H1 (cell line): ENCODE measurements at regions not wholly inside any gene's neighbourhood (a gene's known extent, or its start where the extent isn't known, plus 50 kb on each side); places are given as distances from the start of the nearest gene placed in this dataset.

Source experiments
- CTBP2 ChIP-seq: IDR thresholded peaks from 2 replicates; pipeline ENCODE4 v1.7.0; 2011; ENCODE audit warnings: borderline replicate concordance, mild to moderate bottlenecking, moderate library complexity, mixed read lengths, low read length; ENCODE audit not compliant: insufficient read depth, insufficient read length
- POLR2A ChIP-seq, 2 experiments: IDR thresholded peaks; 1 replicate in 1 of 2; 2 replicates in 1 of 2; pipeline ENCODE4 v1.6.1; 2011; ENCODE audit warnings: low read depth in 2 of 2, low read length in 2 of 2, mild to moderate bottlenecking in 2 of 2; ENCODE audit errors: control extremely low read depth in 1 of 2
- RAD21 ChIP-seq, 2 experiments: IDR thresholded peaks in 1 of 2; conservative IDR thresholded peaks in 1 of 2; 2 replicates each; pipeline ENCODE4 v1.6.1; 2011; ENCODE audit warnings: low read depth in 2 of 2, low read length in 2 of 2, improper control_type of control experiment in 1 of 2, inconsistent platforms in 1 of 2, mild to moderate bottlenecking in 1 of 2, moderate library complexity in 1 of 2
- SAP30 ChIP-seq: fragments of 300-600 bp; sonication (generic); IDR thresholded peaks from 2 replicates; pipeline ENCODE4 v1.7.1; 2012; ENCODE audit warnings: low read length, moderate library complexity, mild to moderate bottlenecking, inconsistent platforms; ENCODE audit not compliant: insufficient read depth, insufficient replicate concordance

DNA sequence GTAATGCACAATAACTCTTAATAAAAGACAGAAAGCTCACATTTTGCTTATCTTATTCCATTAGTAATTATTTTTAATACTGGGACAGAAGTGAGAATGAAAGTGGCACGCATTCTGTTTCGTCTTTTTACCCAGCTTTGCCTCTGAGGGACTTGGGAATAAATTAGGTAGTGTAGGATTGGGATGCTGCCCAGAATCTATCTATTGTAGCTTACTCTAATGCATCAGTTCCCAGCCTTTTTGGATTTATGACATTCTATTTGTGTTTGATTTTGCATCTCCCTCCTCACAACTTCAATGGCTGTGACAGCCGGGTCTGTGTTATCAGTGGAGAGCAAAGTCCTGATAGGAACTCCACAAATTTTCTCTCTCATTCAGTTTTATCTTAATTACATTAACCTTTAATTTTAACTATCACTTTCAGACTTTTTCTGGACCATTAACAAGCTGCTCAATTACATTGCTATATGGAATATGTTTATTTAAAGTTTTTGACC lies 62.9 kb upstream of the TULP4 start (continued):
- TF ChIP-seq CTBP2: no peak
- no peak for TF ChIP-seq SAP30
- TF ChIP-seq RAD21 (IDR thresholded peaks at IDR 0.05 in 1 of 2, conservative IDR thresholded peaks at IDR 0.05 in 1 of 2; ENCODE audit: low read depth in 2 of 2, low read length in 2 of 2): no peak
- no peak for TF ChIP-seq POLR2A (IDR thresholded peaks at IDR 0.05; ENCODE audit: control extremely low read depth in 1 of 2, low read depth in 2 of 2, low read length in 2 of 2)
